ENCODE measurements at regions not wholly inside any gene's neighbourhood (a gene's known extent, or its start where the extent isn't known, plus 50 kb on each side); places are given as distances from the start of the nearest gene placed in this dataset.

DNA sequence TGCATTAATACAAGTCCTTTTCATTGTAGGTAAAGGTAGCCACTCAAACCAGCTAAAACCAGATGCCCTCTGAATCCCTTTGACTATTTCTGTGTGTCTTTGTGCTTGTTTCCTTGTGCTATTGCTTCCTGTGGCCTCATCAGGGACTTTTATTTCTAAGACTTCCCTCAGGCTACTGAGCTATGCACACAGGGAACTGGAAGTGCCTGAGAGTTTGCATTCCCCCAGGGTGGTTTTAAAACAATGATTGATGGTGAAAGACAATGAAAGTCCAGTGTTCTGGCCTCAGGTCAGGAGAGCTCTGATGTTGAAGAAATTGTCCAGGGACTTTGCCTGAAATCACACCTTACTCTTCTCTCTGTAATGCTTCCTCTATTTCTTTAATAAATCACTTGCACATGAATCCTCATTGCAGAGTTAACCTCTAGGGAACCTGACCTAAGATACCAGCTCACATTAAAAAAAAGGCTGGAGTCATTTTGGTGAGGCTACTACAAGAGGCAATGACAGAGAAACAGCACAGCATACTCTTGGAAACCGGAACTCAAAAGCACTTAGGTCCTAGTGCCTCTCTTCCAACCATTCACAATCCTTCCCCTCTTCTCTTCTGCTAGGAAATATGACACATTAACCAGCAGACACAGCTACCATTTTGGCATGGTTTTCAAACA is 158.1 kb upstream of the NREP start:
- intact Hi-C loops (cut with micrococcal nuclease; ENCODE audit: unreplicated experiment) = no loop called here
- H3K4me3 ChIP-seq (ENCODE audit: low read depth, low read length, poor library complexity, severe bottlenecking) = no peak overlapping the region
- no TSS peak for BruUV-seq (replicated peaks)
- TF ChIP-seq, protein P1, sequence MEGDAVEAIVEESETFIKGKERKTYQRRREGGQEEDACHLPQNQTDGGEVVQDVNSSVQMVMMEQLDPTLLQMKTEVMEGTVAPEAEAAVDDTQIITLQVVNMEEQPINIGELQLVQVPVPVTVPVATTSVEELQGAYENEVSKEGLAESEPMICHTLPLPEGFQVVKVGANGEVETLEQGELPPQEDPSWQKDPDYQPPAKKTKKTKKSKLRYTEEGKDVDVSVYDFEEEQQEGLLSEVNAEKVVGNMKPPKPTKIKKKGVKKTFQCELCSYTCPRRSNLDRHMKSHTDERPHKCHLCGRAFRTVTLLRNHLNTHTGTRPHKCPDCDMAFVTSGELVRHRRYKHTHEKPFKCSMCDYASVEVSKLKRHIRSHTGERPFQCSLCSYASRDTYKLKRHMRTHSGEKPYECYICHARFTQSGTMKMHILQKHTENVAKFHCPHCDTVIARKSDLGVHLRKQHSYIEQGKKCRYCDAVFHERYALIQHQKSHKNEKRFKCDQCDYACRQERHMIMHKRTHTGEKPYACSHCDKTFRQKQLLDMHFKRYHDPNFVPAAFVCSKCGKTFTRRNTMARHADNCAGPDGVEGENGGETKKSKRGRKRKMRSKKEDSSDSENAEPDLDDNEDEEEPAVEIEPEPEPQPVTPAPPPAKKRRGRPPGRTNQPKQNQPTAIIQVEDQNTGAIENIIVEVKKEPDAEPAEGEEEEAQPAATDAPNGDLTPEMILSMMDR (conservative IDR thresholded peaks at IDR 0.05; ENCODE audit: low read length) = no peak
- no peak for TF ChIP-seq EZH2phosphoT487 (IDR thresholded peaks at IDR 0.05; ENCODE audit: borderline replicate concordance, low read depth, low read length)
- CTCF ChIA-PET (ENCODE audit: unreplicated experiment) = no interaction called here
- POLR2A ChIA-PET = no interaction called here
- no peak for DNase-seq (ENCODE audit: low spot score)
- H3K9me2 ChIP-seq (ENCODE audit: insufficient read depth, low read length) = no peaks in the 10 kb centered on the region
- H3K36me3 ChIP-seq (ENCODE audit: insufficient read depth, low read length) = no peaks in the 10 kb centered on the region
- H3K27ac ChIP-seq (ENCODE audit: low read depth, low read length, poor library complexity, severe bottlenecking) = no peak overlapping the region
- no peaks in the 10 kb centered on the region for H3K9me3 ChIP-seq (ENCODE audit: low read length)
- no peak overlapping the region for H2AFZ ChIP-seq (ENCODE audit: low read length)
- H3K79me2 ChIP-seq (ENCODE audit: insufficient read depth, low read depth, low read length) = no peaks in the 10 kb centered on the region
- no peaks in the 10 kb centered on the region for H3K4me1 ChIP-seq (ENCODE audit: insufficient read depth, low read length, poor library complexity, severe bottlenecking)
- H3K4me2 ChIP-seq (ENCODE audit: low read length) = no peak overlapping the region
- no peaks in the 10 kb centered on the region for H4K20me1 ChIP-seq (ENCODE audit: insufficient read depth, low read length)

DNA sequence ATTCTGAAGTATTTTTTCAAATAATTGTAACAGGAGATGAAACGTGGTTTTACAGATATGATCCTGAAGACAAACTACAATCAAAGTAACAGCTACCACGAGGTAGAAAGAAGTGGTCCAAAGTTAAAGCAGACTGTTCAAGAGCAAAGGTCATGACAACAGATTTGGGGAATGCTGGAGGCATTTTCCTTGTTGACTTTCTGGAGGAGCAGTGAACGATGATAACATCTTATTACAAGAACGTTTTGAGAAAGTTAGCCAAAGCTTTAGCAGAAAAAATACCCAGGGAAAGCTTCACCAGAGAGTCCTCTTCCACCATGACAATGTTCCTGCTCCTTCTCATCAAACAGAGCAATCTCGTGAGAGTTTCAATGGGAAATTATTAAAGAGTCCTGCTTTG is 145.4 kb upstream of the NREP start:
- H3K9me2 ChIP-seq (ENCODE audit: insufficient read depth, low read length) = 0 out of 2 replicates have a peak, but pooled peaks cover 4% of the 10 kb centered on the region
- ChIA-PET CTCF (ENCODE audit: unreplicated experiment) (no interaction called here), POLR2A (interaction anchor here (0.7 kb wide), 1 partner anchor 175 kb away, joined by 3 read pairs; no protein-coding TSS in a partner anchor)
- TF ChIP-seq EZH2phosphoT487 (IDR thresholded peaks at IDR 0.05; ENCODE audit: borderline replicate concordance, low read depth, low read length) = no peak
- TF ChIP-seq, protein P1 (conservative IDR thresholded peaks at IDR 0.05; ENCODE audit: low read length) = no peak
- no peaks in the 10 kb centered on the region for H4K20me1 ChIP-seq (ENCODE audit: insufficient read depth, low read length)
- H2AFZ ChIP-seq (ENCODE audit: low read length) = peak overlapping the region; percentile 45; the same call in 1 of the 2 replicates
- no peak for DNase-seq (ENCODE audit: low spot score)
- intact Hi-C loops (cut with micrococcal nuclease; ENCODE audit: unreplicated experiment) = no loop called here
- no peak overlapping the region for H3K4me3 ChIP-seq (ENCODE audit: low read depth, low read length, poor library complexity, severe bottlenecking)
- H3K36me3 ChIP-seq (ENCODE audit: insufficient read depth, low read length) = no peaks in the 10 kb centered on the region
- H3K4me2 ChIP-seq (ENCODE audit: low read length) = no peak overlapping the region
- H3K79me2 ChIP-seq (ENCODE audit: insufficient read depth, low read depth, low read length) = no peaks in the 10 kb centered on the region
- no TSS peak for BruUV-seq (replicated peaks)
- no peaks in the 10 kb centered on the region; the same call in 1 of the 2 replicates for H3K9me3 ChIP-seq (ENCODE audit: low read length)
- no peaks in the 10 kb centered on the region for H3K4me1 ChIP-seq (ENCODE audit: insufficient read depth, low read length, poor library complexity, severe bottlenecking)
- H3K27ac ChIP-seq (ENCODE audit: low read depth, low read length, poor library complexity, severe bottlenecking) = no peak overlapping the region

DNA sequence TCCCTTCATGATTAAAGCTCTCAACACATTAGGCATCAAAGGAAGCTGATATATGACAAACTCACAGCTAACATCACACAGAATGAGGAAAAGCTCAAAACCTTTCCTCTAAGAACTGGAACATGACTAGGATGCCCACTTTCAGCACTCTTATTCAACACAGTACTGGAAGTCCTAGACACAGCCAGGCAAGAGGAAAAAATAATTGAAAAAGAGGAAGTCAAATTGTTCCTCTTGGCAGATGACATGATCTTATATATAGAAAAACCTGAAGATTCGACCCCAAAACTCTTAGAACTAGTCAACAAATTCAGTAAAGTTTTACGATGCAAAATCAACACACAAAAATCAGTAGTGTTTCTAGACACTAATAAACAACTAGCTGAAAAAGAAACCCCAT is 144.3 kb upstream of the NREP start:
- no peak overlapping the region for H3K27ac ChIP-seq (ENCODE audit: low read depth, low read length, poor library complexity, severe bottlenecking)

More for the DNA sequence above, 144.3 kb upstream of the NREP start:
- H3K9me2 ChIP-seq (ENCODE audit: insufficient read depth, low read length) = 0 out of 2 replicates have a peak, but pooled peaks cover 4% of the 10 kb centered on the region
- H2AFZ ChIP-seq (ENCODE audit: low read length) = no peak overlapping the region
- no peak overlapping the region for H3K4me3 ChIP-seq (ENCODE audit: low read depth, low read length, poor library complexity, severe bottlenecking)
- H3K4me1 ChIP-seq (ENCODE audit: insufficient read depth, low read length, poor library complexity, severe bottlenecking) = no peaks in the 10 kb centered on the region
- H3K36me3 ChIP-seq (ENCODE audit: insufficient read depth, low read length) = no peaks in the 10 kb centered on the region
- H3K9me3 ChIP-seq (ENCODE audit: low read length) = no peaks in the 10 kb centered on the region; the same call in 1 of the 2 replicates
- no peak overlapping the region for H3K4me2 ChIP-seq (ENCODE audit: low read length)
- ChIA-PET POLR2A (interaction anchor here (0.7 to 1.0 kb wide), 3 partner anchors 8 to 60 kb away, joined by 4 to 6 read pairs (median 6); no protein-coding TSS in a partner anchor), CTCF (ENCODE audit: unreplicated experiment) (no interaction called here)
- intact Hi-C loops (cut with micrococcal nuclease; ENCODE audit: unreplicated experiment) = no loop called here
- no peaks in the 10 kb centered on the region for H4K20me1 ChIP-seq (ENCODE audit: insufficient read depth, low read length)
- no TSS peak for BruUV-seq (replicated peaks)
- no peaks in the 10 kb centered on the region for H3K79me2 ChIP-seq (ENCODE audit: insufficient read depth, low read depth, low read length)
- TF ChIP-seq EZH2phosphoT487 (IDR thresholded peaks at IDR 0.05; ENCODE audit: borderline replicate concordance, low read depth, low read length) = no peak
- TF ChIP-seq, protein P1 (conservative IDR thresholded peaks at IDR 0.05; ENCODE audit: low read length) = no peak
- no peak for DNase-seq (ENCODE audit: low spot score)
